ENCODE measurements at regions not wholly inside any gene's neighbourhood (a gene's known extent, or its start where the extent isn't known, plus 50 kb on each side); places are given as distances from the start of the nearest gene placed in this dataset.
"Not testable (repeated sequence)": the region's sequence is repeated elsewhere in the genome, so short reads cannot be mapped to it uniquely, and the experiment has no call there.

GRCh38 chr13:87244256-87244890 lies 426.8 kb upstream of the SLITRK5 start:
- FAIRE-seq: no peak

- not testable (repeated sequence) for FAIRE-seq
These were observed 421.3 kb upstream of the SLITRK5 start for GRCh38 chr13:87249847-87250246.

DNA sequence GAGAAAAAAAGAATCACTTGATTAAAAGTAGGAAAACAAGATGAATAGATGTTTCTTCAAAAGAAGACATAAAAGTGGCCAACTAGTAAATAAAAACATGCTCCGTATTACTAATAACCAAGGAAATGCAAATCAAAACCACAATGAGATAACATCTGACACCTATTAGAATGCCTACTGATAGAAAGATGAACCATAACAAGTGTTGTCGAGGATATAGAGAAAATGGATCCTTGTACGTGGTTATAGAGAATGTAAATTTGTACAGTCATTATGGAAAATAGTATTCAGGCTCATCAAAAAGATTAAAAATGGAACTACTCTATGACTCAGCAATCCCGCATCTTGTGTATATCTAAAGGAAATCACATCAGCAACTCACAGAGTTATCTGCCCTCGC lies 415.8 kb upstream of the SLITRK5 start:
- FAIRE-seq: no peak

DNA sequence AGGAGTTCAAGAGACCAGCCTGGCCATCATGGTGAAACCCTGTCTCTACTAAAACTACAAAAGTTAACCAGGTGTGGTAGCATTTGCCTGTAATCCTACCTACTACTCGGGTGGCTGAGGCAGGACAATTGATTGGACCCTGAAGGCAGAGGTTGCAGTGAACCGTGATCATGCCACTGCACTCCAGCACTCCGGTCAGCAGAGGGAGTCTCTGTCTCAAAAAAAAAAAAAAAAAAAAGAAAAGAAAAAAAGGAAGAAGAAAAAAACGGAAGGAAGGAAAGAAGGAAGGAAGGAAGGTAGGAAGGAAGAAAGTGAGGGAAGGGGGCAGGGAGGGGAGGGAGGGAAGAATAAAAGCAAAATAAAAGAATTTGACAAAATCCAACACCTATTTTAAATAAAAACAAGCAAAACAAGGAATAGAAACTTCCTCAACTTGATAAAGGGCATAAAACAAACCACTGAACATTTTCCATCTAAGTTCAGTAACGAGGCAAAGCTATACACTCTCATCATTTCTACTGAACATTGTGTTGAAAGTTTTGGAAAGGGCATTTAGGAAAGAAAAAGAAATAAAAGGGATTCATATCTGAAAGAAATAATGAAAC lies 411.6 kb upstream of the SLITRK5 start:
- no peak for FAIRE-seq

GRCh38 chr13:87274209-87274819 lies 396.9 kb upstream of the SLITRK5 start:
- FAIRE-seq: no peak

DNA sequence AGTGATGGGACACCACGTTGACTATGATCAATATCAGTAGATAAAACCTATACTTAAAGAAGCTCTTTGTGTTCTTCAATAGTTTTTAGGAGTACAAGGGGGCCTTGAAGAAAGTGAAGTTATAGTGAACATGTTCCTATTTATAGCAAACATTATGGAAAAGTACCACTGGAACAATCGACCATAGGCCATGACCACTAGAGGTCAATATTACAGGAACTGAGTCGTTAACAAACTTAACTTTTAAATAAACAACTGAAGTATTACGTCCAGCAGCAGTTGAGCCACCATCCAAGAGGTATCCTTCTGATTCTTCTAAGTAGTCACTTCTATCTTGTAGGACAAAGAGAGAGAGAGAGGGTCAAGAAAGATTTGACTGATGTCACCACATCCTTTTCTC lies 391.0 kb upstream of the SLITRK5 start:
- FAIRE-seq: no peak

DNA sequence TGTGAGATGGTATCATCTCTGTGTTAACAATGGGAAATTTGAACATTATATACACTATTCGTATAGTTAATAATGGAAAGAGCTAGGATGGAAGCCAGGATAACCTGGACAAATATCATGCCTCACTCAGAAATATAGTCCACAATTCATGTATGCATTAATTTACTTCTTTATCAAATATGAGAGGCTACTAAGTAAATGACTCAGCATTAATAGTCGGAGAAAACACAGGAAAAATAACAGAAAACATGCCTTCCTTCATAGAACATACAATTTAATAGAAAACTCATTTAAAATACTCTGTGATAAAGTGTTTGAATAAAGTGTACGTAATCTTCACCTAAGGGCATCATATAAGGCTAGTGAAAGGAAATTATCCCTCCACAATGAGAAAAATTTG lies 383.4 kb upstream of the SLITRK5 start:
- no peak for FAIRE-seq

- no peak for FAIRE-seq
These were observed 375.5 kb upstream of the SLITRK5 start for GRCh38 chr13:87295636-87296035.

DNA sequence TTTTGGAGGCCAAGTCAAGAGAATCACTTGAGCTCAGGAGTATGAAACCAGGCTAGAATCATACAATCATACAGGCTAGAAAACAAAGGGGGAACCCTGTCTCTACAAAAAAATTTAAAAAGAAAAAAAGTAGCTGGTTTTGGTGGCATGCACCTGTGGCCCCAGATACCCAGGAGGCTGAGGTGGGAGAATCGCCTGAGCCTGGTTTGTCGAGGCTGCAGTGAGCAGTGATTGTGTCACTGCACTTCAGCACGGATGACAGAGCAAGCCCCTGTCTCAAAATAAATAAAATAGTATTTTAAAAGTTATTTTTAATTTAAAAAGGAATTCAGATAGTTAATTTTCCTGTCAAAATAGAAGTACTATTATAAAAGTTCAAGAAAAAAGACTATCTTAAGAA lies 369.1 kb upstream of the SLITRK5 start:
- no peak for FAIRE-seq

DNA sequence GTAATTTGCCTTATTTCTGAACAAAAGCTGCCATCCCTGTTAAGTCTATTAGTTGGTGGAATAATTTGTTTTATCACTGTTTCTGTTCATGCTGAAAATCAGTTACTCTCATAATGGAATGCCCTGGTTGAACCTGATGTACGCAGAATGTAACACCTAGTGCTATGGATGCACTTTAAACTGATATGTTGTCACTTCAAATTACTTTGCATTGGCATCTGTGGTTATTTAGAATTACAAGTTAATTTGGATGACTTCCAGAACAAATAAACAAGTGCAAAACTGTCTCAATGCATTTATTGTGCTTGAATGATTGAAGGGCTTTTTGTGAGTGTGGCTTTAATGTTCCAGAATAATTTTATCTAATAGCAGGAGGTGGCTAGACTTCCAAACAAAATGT lies 368.2 kb upstream of the SLITRK5 start:
- FAIRE-seq: no peak

- no peak for FAIRE-seq
These were observed 360.0 kb upstream of the SLITRK5 start for GRCh38 chr13:87311165-87311564.

DNA sequence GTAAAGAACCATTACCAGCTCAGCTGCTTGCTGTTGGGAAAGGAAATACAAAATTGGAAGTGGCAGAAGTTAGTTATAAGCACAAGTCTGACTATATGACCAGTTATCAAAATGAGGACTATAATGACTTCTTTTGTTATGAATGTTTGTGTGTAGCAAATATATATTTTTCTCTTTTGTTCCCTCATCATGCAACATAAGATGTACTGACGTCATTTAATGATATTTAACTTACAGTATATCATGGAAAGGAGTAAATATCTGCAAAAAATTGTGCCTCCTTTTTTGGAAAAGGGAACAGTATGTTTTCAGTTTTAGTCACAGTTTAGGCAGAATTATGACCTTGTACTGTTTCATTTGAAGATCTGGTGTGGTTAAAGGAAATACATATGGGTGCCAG lies 356.3 kb upstream of the SLITRK5 start:
- no peak for FAIRE-seq

GRCh38 chr13:87322386-87322785 lies 348.8 kb upstream of the SLITRK5 start:
- FAIRE-seq: no peak

DNA sequence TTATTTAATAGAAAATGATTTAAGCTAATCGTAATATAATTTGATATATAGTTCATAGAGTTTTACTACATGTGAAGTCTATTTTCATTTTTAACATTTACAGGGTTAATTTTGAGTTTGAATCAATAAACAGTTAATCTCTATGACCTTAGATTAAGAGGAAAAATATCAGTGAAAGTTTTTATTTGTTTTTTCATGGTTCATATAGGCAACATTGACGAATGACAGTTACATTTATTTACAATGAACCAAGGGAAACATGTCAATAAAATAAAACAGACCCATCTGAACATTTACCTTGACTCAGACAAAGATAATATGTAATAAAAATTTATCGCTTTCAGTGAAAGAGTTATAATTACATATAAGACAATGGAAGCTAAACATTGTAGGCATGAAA lies 346.6 kb upstream of the SLITRK5 start:
- FAIRE-seq: peak; percentile 27

DNA sequence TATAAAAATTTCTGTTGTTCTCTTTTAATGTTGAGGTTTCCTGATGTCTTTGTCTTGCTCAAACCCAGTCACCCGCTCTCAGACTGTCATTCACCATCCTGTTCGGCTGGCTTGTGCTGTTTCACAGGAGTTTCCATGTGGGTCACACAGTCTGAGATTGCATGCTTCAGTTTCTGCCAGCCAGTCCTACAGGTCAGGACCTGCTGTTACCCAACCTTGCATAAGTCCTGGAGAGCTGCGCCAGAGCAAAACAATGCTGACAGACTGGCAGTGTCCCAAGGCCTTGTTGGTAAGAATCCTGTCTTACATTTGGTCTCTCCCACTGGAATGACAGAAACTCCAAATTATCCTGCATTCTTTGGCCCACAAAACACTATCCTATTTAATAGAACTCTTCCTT lies 340.0 kb upstream of the SLITRK5 start:
- no peak for FAIRE-seq

- FAIRE-seq: no peak
These were observed 337.6 kb upstream of the SLITRK5 start for GRCh38 chr13:87333599-87333998.

- no peak for FAIRE-seq
These were observed 337.0 kb upstream of the SLITRK5 start for GRCh38 chr13:87334176-87334575.

DNA sequence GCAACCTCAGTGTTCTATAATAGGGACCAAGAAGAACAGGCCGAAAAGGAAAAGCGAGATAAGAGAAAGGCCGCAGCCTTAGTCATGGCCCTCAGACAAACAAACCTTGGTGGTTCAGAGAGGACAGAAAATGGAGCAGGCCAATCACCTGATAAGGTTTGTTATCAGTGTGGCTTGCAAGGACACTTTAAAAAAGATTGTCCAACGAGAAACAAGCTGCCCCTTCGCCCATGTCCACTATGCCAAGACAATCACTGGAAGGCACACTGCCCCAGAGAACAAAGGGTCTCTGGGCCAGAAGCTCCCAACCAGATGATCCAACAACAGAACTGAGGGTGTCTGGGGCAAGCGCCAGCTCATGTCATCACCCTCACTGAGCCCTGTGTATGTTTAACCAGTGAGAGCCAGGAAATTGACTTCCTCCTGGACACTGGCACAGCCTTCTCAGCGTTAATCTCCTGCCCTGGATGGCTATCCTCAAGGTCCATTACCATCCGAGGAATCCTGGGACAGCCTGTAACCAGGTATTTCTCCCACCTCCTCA lies 334.8 kb upstream of the SLITRK5 start:
- FAIRE-seq: not testable (repeated sequence)

GRCh38 chr13:87344176-87344575 lies 327.0 kb upstream of the SLITRK5 start:
- FAIRE-seq: no peak

DNA sequence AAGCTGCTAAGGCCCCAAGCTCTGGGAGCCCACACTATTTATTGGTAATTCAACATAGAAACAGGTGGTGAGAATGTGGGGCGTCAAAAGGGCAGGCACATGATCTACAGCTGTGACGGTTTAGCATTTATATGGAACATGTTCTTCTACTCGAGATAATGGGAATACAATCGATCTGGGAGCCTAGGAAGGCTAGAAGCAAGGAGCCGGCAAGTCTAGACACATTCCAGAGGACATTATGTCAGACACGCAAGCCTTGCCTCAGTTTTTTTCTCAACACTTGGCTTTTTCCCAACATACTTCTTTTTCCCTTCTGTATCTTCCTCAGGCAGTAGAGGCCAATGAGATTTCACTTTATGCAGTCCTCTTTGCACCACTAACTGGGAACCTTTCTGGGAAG lies 315.7 kb upstream of the SLITRK5 start:
- no peak for FAIRE-seq

DNA sequence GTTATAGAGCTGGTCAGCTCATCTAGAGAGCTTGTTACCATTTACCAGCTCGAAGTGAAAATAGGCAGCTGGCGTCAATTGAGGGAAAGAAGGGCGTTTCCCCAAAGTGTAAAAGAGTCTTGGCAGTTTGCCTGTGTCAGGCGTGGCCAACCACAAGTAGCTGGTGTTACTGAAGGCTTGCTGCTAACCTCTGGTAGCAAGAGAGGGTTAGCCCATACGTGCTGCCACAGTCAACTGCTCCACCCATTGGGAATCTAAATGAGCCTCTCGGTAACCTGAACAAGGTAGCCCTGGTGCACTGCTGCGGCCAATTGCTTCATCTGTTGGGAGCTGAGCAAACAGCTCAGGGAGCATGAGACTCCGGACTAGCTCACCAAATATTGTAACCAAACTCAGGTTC lies 314.9 kb upstream of the SLITRK5 start:
- FAIRE-seq: no peak

DNA sequence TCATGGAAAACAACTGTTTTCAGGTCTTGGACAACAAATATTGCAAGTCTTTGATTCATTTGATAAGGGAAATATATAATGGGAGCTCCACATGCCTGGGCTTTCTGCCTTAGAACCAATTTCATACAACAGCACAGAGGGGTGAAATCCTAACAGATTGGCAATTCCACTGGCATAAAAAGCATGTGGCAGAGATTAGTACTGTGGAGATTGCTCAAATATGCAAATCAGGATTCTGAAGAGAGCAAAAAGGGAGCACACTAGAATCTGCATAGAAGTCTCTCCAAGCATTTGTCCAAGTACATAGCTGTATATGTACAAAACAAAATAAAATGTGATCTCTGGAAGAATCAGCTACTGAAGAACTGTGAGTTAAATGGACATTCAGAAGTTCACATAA lies 312.9 kb upstream of the SLITRK5 start:
- no peak for FAIRE-seq

GRCh38 chr13:87361216-87361615 lies 310.0 kb upstream of the SLITRK5 start:
- no peak for FAIRE-seq

GRCh38 chr13:87368639-87369038 lies 302.5 kb upstream of the SLITRK5 start:
- no peak for FAIRE-seq
